H7 (cell line): ENCODE measurements at regions not wholly inside any gene's neighbourhood (a gene's known extent, or its start where the extent isn't known, plus 50 kb on each side); places are given as distances from the start of the nearest gene placed in this dataset.

Source experiments
- DNase-seq: peaks from one replicate; pipeline ENCODE4 v3.0.0; 2012
- H3K27me3 ChIP-seq: 2 replicates; pipeline ENCODE4 v1.6.0; 2011; ENCODE audit warnings: mild to moderate bottlenecking, low read length; ENCODE audit not compliant: control insufficient read depth, insufficient read depth
- H3K36me3 ChIP-seq: replicated peaks from 2 replicates; pipeline ENCODE4 v1.5.1; 2011; ENCODE audit warnings: low read length; ENCODE audit not compliant: control insufficient read depth, insufficient read depth
- H3K4me3 ChIP-seq: 2 replicates; pipeline ENCODE4 v1.5.1; 2011; ENCODE audit warnings: low read depth, mild to moderate bottlenecking, control low read depth, low read length, moderate library complexity; ENCODE audit not compliant: insufficient read depth

DNA sequence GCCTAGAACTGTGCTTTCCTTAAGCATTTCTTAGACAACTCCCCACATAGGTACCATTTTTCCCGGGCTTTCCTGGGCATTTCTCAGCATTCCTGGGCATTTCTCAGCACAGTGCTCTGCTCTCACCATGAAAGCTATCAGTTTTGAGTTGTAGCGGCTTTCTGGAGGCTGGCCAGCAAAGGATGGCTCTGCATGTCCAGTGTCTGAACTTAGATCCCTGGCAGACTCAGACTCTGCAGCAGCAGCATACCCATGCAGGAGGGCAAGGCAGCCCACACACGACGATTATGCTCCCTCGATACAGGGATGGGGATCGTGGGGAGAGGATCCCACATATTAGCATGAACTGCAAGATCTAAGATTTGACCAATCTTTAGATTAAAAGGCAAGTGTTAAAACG lies 248.9 kb upstream of the MKI67 start:
- no peaks in the 10 kb centered on the region for H3K27me3 ChIP-seq
- no peak for DNase-seq
- no peaks in the 10 kb centered on the region for H3K36me3 ChIP-seq
- no peak overlapping the region for H3K4me3 ChIP-seq

DNA sequence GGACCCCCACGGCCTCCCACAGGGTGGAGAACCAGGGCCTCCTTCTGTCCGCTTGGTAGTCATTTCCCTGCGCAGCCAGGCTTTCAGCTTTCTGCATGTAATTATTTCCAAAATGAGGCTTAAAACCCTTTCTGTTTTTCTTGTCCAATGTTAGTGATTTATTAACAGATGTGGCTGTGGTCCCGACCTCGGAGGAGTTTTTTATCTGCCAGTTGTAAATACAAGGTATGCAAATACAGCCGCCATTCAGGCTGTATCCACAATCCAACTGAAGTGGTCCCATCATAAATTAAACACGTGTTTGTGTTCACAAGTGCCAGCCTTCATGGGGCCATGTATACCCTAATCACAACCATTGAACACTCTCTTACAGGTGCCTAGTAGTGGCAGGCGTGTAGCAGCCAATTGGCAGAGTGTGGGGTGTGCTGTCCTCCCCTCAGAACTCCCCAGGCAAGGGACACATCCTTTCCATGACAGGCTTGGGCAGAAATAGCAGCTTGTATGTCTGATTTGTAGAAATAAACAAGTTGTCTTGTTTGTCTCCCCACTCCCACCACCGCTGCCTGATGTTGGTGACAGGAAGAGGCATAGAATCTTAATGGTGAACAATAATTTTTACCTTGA lies 251.3 kb upstream of the MKI67 start:
- no peaks in the 10 kb centered on the region for H3K27me3 ChIP-seq
- no peak overlapping the region for H3K4me3 ChIP-seq
- DNase-seq: no peak

DNA sequence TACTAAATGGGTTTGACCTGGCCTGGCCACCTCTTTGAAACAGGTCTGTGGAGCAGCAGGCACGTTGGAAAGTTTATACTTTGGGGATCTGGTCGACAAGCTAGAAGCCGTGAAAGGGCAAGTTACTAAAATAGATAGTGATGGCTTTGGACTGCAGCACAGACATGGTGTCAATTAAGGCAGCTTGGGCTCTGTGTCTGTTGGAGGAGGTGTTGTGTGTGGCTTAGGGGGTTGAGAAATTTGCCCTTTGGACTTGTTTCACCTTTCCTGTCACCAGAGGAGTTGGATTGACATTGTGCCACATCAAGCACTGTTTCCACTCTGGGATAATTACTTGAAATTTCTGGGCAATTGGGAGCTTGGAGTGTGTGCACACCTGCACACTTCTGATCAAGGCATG lies 251.8 kb upstream of the MKI67 start:
- no peak for DNase-seq
- H3K4me3 ChIP-seq: no peak overlapping the region
- no peaks in the 10 kb centered on the region for H3K27me3 ChIP-seq
- H3K36me3 ChIP-seq: no peaks in the 10 kb centered on the region

More for the DNA sequence above, 251.3 kb upstream of the MKI67 start:
- H3K36me3 ChIP-seq: no peaks in the 10 kb centered on the region

GRCh38 chr10:128380946-128381345 lies 254.7 kb upstream of the MKI67 start:
- Histone ChIP-seq H3K4me3 (no peak overlapping the region), H3K36me3 (no peaks in the 10 kb centered on the region), H3K27me3 (no peaks in the 10 kb centered on the region)
- DNase-seq: no peak

DNA sequence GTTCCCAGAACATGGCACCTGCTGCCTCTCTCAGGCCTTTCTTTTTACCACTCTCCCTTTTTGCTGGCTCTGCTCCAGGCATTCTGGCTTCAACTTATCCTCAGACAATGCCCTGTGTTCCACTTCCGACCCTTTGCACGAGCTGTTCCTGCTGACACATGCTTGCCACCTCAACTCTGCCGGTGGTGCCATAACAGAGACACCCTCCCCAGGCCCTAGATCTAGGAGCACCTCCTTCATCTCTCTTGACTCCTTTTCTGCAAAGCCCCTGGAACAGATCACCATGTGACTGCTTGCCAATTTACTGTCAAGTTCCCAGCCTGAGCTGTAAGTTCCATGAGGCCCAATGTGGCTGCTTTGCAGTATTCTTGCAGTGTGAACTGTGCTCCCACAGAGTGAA lies 256.0 kb upstream of the MKI67 start:
- Histone ChIP-seq H3K36me3 (no peaks in the 10 kb centered on the region), H3K4me3 (no peak overlapping the region), H3K27me3 (no peaks in the 10 kb centered on the region)
- DNase-seq: no peak

DNA sequence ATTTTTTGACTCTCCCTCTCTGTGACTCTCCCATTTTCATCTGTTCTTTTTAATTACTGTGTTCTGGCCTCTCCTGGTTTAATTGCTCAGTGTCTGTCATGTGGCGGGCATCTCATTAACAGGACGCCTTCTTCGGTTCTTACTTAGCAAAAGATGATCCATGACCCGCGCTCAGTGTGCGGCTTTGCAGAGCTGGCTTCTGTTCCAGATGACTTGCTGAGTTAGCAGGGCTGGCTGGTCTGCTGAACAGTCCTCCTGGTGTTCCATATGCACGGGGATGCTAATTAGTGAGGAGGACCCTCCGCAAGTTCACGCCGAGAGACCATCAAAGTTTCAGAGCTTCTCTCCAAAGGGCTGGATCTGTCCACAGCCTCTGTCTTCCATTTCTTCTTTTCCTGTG lies 258.6 kb upstream of the MKI67 start:
- Histone ChIP-seq H3K36me3 (no peaks in the 10 kb centered on the region), H3K27me3 (no peaks in the 10 kb centered on the region), H3K4me3 (no peak overlapping the region)
- no peak for DNase-seq

- H3K36me3 ChIP-seq: no peaks in the 10 kb centered on the region
- no peak for DNase-seq
- no peaks in the 10 kb centered on the region for H3K27me3 ChIP-seq
- H3K4me3 ChIP-seq: no peak overlapping the region
Observed at GRCh38 chr10:128386231-128386630, 260.0 kb upstream of the MKI67 start.

- H3K27me3 ChIP-seq: no peaks in the 10 kb centered on the region
- no peaks in the 10 kb centered on the region for H3K36me3 ChIP-seq
- DNase-seq: no peak
- no peak overlapping the region for H3K4me3 ChIP-seq
Observed at GRCh38 chr10:128386816-128387604, 260.8 kb upstream of the MKI67 start.

- no peak for DNase-seq
- H3K4me3 ChIP-seq: no peak overlapping the region
Observed at GRCh38 chr10:128390596-128390995, 264.4 kb upstream of the MKI67 start.

GRCh38 chr10:128393546-128393945 lies 267.3 kb upstream of the MKI67 start:
- Histone ChIP-seq H3K27me3 (no peaks in the 10 kb centered on the region), H3K36me3 (no peaks in the 10 kb centered on the region), H3K4me3 (no peak overlapping the region)
- no peak for DNase-seq

More at GRCh38 chr10:128390596-128390995, 264.4 kb upstream of the MKI67 start:
- H3K27me3 ChIP-seq: no peaks in the 10 kb centered on the region
- H3K36me3 ChIP-seq: no peaks in the 10 kb centered on the region

DNA sequence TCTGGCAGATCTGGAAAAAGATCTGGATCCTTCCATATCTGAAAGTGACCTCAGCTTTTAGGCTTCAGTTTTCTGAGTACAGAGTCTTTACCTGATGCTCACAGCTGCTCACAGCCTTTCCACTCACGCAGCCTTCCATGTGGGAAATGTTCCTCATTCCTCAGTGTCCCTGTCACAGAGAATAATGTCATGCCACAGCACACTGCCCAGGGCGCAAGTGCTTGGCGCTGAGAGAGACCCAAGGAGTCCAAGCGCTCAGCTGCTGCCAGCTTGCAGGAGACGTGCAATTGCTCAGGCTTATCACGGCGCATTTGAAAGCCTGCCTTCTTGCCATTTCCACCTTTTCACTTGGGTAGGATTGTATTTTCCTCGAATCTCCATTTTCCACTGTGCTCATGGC lies 271.9 kb upstream of the MKI67 start:
- Histone ChIP-seq H3K36me3 (no peaks in the 10 kb centered on the region), H3K27me3 (no peaks in the 10 kb centered on the region), H3K4me3 (no peak overlapping the region)
- DNase-seq: no peak

DNA sequence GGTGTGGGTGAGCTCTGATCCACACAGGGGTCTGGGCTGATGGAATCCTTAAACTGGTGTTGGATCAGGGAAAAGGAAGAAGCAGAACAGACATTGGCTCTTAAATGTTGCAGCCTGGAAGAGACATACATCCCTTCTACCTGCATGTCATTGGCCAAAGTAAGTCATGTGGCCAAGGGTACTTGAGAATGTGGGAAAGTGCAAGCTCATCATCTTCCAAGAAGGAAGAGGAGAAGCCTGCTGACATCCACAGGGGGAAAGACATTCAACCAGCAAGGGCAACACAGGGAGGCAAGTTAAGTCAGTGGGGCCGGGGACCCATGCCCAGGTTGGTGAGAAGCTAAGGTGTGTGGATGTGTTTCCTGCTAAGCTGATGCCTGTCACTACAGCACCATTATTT lies 272.8 kb upstream of the MKI67 start:
- no peak for DNase-seq
- Histone ChIP-seq H3K36me3 (no peaks in the 10 kb centered on the region), H3K27me3 (no peaks in the 10 kb centered on the region), H3K4me3 (no peak overlapping the region)

GRCh38 chr10:128400564-128400963 lies 274.3 kb upstream of the MKI67 start:
- Histone ChIP-seq H3K27me3 (no peaks in the 10 kb centered on the region), H3K4me3 (no peak overlapping the region), H3K36me3 (no peaks in the 10 kb centered on the region)
- DNase-seq: no peak

DNA sequence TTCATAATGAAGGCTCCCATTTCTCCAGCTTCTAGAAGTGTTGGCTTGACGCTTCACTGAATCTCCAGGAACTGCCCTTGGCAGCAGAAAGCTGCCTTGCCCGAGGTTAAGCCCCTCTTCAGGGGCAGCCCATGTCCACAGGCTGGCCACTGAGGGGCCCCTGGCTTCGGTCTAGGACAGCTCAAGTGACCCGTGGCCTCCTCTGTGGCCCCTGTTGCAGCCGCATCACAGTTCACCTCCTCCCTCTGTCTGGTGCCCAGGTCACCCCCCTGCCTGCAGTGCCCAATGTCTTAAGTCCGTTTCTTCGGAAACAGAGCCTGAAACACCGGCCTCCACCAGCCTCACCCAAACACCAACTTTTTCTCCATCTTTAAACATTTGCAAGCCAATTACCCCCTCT lies 279.2 kb upstream of the MKI67 start:
- no peak for DNase-seq
- Histone ChIP-seq H3K4me3 (no peak overlapping the region), H3K27me3 (no peaks in the 10 kb centered on the region), H3K36me3 (no peaks in the 10 kb centered on the region)

DNA sequence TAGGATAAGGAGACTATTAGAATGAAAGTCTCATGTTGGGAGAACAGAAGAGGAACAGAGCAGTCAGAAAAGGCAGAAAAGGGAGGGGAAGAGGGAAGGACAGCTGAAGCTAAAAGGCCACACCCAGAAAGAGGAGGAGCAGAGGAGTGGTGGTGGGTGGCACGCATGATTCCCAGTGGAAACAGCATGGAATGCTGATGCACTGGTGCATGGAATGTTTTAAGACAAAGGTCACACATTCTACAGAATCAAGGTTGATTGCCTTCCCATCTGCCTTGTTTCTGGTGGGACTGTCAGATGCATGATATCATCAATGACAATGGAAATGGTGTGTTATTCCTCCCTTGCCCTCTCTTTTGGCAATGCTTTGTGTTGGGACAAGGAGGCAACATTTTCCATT lies 285.4 kb upstream of the MKI67 start:
- Histone ChIP-seq H3K27me3 (no peaks in the 10 kb centered on the region), H3K4me3 (no peak overlapping the region), H3K36me3 (no peaks in the 10 kb centered on the region)
- DNase-seq: no peak
